ENCODE measurements at regions not wholly inside any gene's neighbourhood (a gene's known extent, or its start where the extent isn't known, plus 50 kb on each side); places are given as distances from the start of the nearest gene placed in this dataset.

- no peaks in the 10 kb centered on the region for H3K23me2 ChIP-seq (ENCODE audit: low read depth, low read length)
- H2BK120ac ChIP-seq (replicated peaks; ENCODE audit: low read depth, low read length), result no peak overlapping the region
- POLR2A ChIA-PET (ENCODE audit: partially characterized antibody), result no interaction called here
- H3K23ac ChIP-seq (ENCODE audit: insufficient read length), result no peak overlapping the region
- H4K5ac ChIP-seq (ENCODE audit: insufficient read length, low read depth, low read length), result no peak overlapping the region
- no peak overlapping the region for H3K4me3 ChIP-seq (ENCODE audit: extremely low read depth in 1 of 4, insufficient read depth in 2 of 4, low read depth in 3 of 4, low read length in 4 of 4)
- no peak overlapping the region for H3K9ac ChIP-seq (replicated peaks in 1 of 4; ENCODE audit: extremely low read depth in 1 of 4, low read depth in 3 of 4, low read length in 3 of 4)
- H3K18ac ChIP-seq (ENCODE audit: extremely low read depth, low read length), result no peak overlapping the region
- no peak overlapping the region for H2BK5ac ChIP-seq (ENCODE audit: low read depth, low read length)
- H2AFZ ChIP-seq (ENCODE audit: low read length), result no peak overlapping the region
- H2BK12ac ChIP-seq (ENCODE audit: low read depth, low read length), result no peak overlapping the region
- no peaks in the 10 kb centered on the region for H3K27me3 ChIP-seq (replicated peaks in 1 of 4; ENCODE audit: control insufficient read depth in 3 of 4, extremely low read depth in 1 of 4, insufficient read depth in 3 of 4, low read length in 3 of 4)
- no peaks in the 10 kb centered on the region for H4K20me1 ChIP-seq (replicated peaks in 1 of 2; ENCODE audit: control insufficient read depth in 1 of 2, insufficient read depth in 2 of 2, low read length in 2 of 2)
- H3K79me2 ChIP-seq (ENCODE audit: control insufficient read depth in 1 of 2, insufficient read depth in 2 of 2, low read length in 2 of 2), result no peaks in the 10 kb centered on the region
- H4K91ac ChIP-seq (replicated peaks; ENCODE audit: insufficient read length, low read length), result no peak overlapping the region
- H2BK15ac ChIP-seq (ENCODE audit: low read length), result no peak overlapping the region
- CTCF ChIA-PET (ENCODE audit: partially characterized antibody), result interaction anchor here (1.7 kb wide), 1 partner anchor 18 kb away, joined by 5 read pairs; no protein-coding TSS in a partner anchor
- 90% methylated on average over 2 of the region's 2 CpGs; no CpG with 5 or more reads in 1 of the 2 experiments for WGBS, 2 experiments (ENCODE audit: extremely low coverage in 1 of 2, insufficient coverage in 1 of 2, insufficient read length in 1 of 2, insufficient replicate concordance in 2 of 2, low coverage in 1 of 2, low lambda C conversion rate in 2 of 2, missing lambda C conversion rate in 1 of 2)
- no peaks in the 10 kb centered on the region for H3K79me1 ChIP-seq (ENCODE audit: low read depth, low read length)
- no peak overlapping the region for H2BK20ac ChIP-seq (ENCODE audit: low read length)
- no peak overlapping the region for H2AK5ac ChIP-seq (ENCODE audit: low read depth, low read length)
- no peak overlapping the region for H3K56ac ChIP-seq (replicated peaks; ENCODE audit: insufficient read length, low read depth, low read length)
- no peak overlapping the region for H3K14ac ChIP-seq (ENCODE audit: insufficient read length)
- H4K8ac ChIP-seq (ENCODE audit: extremely low read depth, insufficient read depth, low read length), result no peak overlapping the region
- no peak for DNase-seq (ENCODE audit: low read depth in 1 of 2, low spot score in 2 of 2)
- H3K27ac ChIP-seq (ENCODE audit: low read depth, low read length), result no peak overlapping the region
- no peaks in the 10 kb centered on the region for H3K36me3 ChIP-seq (ENCODE audit: control insufficient read depth in 2 of 4, insufficient read depth in 4 of 4, low read length in 3 of 4)
- FAIRE-seq, result no peak
- no peak overlapping the region for H3K4ac ChIP-seq (replicated peaks; ENCODE audit: insufficient read length, low read depth, low read length)
- no peaks in the 10 kb centered on the region for H3K4me1 ChIP-seq (replicated peaks in 1 of 4; ENCODE audit: control insufficient read depth in 3 of 4, insufficient read depth in 4 of 4, low read length in 3 of 4)
- no peak overlapping the region for H3K4me2 ChIP-seq (ENCODE audit: insufficient read depth in 1 of 2, low read depth in 2 of 2, low read length in 2 of 2)
- H3K9me3 ChIP-seq (ENCODE audit: insufficient read depth in 2 of 2, low read depth in 1 of 2, low read length in 1 of 2), result no peaks in the 10 kb centered on the region
- no peak for TF ChIP-seq CHD7 (IDR thresholded peaks at IDR 0.05; ENCODE audit: insufficient replicate concordance, low read length)
These were observed 229.6 kb downstream of the FBXO8 start for GRCh38 chr4:174053895-174054294.
